GM21619 (cell line): ENCODE measurements at regions not wholly inside any gene's neighbourhood (a gene's known extent, or its start where the extent isn't known, plus 50 kb on each side); places are given as distances from the start of the nearest gene placed in this dataset.
A peak's percentile ranks its signal among the peaks of the same experiment; 100 is the strongest.

Experiments
- ATAC-seq: cut with Tn5 transposase; IDR thresholded peaks from one replicate; pipeline ENCODE4 v1.9.1; 2021; ENCODE audit not compliant: unreplicated experiment

DNA sequence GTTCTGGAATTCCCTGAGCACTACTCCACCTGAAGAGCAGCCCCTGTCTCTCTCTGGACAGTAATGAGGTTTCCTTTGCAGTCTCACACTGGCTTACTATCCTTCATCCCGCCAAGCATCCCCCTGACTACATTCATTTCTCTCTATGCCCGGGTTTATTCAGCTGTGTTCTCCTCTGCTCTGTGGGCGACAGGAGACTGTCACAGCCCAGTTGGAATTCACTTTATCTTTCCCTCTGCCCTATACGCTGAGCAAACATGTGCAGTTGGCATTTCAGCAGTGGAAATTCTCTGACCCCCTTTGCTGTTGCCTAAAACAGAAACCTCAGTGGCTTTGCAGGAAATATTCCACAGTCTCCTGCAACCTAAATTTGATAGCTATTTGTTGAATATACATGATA lies 83.5 kb upstream of the MAX start:
- no peak for ATAC-seq

DNA sequence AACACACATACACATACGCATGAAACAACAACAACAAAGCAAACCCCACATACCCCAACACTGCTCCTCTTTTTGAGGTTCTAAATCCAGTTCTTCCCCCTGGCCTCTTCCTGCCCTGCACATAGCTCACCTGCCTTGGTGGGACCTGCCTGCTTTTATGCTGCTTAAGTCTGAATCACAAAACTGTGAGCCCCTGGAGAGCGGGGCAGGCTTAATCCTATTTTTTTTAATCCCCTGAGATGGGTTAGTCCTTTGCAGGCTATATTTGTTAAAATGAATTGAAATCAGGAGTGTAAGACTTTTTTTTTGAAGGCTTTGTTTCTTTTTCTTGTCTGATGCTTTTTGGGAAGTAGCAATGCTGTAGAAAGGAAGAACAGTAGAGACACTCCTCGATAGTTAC lies 84.6 kb upstream of the MAX start:
- ATAC-seq, result no peak

DNA sequence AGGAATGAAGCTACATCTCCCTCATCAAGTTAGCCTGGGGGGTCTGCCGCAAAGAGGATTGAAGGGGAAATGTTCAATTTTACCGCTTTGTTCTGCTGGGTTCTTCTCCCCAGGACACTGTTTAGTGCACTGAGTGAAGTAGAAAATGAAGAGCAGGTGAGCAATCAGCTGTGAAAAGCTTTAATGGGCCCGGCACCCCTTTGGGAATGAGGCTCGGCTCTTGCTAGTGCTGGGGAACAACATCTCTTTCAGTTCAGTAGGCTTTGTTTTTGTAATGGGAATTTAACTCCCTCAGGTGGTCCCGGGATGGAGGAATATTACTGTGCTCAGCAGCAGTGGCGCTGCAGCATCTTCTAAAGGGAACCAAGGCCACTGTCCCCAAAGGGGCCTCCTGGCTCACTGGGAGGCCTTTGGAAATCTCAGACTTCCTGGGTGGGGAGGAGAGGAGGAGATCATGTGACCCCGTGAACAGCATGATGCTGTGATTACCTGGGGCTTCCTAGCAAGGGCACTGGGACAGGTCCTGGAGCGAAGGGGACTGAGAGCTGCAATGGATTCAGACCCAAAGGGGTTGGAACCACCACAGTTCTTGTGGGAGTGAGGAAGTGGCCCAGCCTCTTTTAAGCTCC lies 85.2 kb upstream of the MAX start:
- no peak for ATAC-seq

DNA sequence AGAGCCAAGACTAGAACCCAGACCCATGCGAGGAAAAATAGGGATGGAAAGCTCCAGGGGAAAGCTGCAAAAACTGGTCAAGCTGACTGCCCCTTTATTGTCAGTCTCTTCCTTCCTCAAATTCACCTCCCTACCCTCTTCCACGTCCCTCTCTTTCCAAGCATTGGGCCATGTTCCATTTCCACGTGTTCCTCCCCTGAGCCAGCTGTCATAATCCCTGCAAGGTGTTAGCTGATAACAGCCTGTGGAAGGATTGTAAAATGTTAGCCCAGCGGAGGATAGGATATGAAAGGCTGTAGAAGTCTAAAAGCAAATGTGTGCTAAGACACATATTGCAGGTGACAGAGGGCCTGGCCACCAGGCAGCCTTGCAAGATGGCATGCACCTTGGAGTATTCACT lies 88.0 kb upstream of the MAX start:
- ATAC-seq, result no peak

DNA sequence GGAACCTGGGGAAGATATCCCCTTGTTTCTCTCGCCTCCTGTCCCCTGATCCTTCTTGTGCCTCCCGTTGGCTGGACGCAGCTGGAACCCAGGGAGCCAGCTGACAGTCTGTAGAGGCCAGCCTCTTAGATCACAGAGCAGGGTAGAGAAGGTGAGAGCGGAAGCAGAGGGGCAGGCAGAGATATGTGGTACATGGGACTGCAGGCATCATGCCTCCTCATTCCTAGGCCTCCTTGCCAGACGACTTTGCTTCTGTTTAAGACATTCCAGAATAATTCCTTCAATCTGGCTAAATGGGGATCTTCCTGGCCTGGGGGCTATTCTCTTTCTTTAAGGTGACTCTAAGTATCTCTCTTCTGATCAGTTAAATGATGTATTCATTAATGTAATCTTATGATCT lies 89.4 kb upstream of the MAX start:
- ATAC-seq, result no peak

DNA sequence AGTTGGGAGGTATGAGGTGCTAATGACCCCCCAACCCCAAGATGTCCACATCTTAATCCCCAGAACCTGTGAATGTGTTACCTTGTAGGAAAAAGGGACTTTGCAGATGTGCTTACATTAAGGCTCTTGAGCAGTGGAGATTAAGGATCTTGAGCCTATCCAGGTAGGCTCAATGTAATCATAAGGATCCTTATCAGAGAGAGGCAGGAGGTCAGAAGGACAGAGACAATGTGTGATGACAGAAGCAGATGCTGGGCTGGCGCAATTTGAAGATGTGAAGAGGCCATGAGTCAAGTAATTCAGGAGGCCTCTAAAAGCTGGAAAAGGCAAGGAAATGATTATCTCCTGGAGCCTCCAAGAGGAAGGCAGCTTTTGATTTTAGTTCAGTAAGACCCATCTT lies 90.4 kb upstream of the MAX start:
- no peak for ATAC-seq

GRCh38 chr14:65193916-65194590 lies 91.7 kb upstream of the MAX start:
- ATAC-seq, result no peak

- peak; percentile 95 for ATAC-seq
Observed at GRCh38 chr14:65195042-65195719, 92.9 kb upstream of the MAX start.

DNA sequence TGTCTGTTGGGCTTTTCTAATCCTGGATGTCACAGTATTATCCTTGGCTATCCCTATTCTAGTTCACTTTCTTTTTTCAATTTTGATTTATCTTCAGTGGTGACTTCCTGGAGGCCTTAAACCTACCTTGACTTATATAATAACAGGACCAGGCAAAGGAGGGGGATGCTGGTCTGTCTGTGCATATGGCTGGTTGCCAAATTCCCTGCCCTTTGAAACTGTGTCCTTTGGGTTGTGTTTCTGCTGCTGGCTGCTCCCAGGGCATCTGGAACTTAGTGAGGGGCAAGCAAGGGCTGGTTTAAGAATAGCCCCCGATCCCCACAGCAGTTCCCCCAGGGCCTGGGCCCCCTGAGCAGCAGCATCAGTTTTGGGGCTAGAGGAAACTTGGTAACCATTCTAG lies 96.0 kb upstream of the MAX start:
- no peak for ATAC-seq

DNA sequence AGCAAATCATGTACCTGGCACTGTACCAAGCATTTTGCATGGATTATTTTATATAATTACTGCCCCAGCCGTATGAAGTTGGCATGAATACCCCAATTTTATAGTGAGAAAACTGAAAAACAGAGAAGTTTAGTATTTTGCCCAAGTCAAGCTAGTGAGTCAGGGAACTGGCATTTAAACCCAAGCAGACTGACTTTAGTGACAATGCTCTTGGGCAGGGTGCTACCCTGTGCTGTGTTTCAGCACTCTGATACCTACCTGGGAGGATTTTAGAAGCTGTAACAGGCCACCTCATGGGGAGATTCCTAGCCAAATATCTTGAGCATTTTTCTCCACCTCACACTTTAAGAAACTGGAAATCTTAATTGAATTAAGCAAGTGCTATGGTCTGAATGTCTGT lies 98.1 kb upstream of the MAX start:
- ATAC-seq, result no peak

DNA sequence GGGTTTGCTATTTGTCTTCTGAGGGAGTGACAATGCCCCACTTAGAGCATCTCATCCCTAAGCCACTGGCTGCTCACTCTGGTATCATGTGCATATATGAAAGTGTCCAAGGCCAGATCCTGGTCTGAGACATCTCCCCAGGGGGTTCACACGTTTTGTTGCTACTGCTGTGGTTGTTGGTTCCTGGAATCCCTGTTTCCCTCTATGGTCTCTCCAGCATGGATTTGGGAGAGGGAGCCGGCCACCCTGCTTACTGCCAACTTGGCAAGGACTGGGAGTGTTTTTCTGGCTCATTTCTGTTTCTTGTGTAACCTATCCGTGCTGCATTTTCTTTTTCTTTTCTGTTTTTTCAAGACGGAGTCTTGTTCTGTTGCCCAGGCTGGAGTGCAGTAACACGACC lies 101.3 kb upstream of the MAX start:
- no peak for ATAC-seq

DNA sequence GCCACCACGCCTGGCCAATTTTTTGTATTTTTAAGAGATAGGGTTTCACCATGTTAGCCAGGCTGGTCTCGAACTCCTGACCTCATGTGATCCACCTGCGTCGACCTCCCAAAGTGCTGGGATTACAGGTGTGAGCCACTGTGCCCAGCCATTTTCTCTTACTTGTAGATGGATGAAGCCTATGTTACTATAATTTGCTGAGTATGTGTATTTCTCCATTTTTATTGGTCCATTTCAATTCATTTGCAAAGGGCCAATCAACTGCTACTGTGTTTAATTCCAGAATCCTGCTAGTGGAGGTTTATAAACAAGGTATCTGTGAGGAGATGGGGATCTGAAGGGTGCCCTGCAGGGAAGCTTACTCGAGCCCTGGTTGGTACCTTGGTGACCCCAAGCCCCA lies 101.7 kb upstream of the MAX start:
- no peak for ATAC-seq

DNA sequence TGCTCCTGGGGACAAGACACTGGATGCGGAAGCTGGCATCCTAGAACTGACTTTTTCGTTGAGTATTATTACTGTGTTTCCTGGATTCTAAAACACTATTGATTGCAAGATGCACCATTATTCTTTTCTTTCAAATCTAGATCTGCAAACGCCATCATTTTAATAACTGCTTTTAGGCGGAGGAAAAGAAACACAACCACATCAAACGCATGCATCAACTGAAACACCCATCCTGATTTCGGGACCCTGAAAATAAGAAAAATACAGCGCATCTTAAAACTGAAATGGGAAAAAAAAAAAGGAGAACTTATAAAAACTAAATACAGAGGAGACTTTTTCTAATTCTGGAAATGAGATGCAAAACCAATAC lies 103.7 kb upstream of the MAX start:
- ATAC-seq, result no peak

GRCh38 chr14:65206448-65207096 lies 104.3 kb upstream of the MAX start:
- ATAC-seq, result peak; percentile 67

DNA sequence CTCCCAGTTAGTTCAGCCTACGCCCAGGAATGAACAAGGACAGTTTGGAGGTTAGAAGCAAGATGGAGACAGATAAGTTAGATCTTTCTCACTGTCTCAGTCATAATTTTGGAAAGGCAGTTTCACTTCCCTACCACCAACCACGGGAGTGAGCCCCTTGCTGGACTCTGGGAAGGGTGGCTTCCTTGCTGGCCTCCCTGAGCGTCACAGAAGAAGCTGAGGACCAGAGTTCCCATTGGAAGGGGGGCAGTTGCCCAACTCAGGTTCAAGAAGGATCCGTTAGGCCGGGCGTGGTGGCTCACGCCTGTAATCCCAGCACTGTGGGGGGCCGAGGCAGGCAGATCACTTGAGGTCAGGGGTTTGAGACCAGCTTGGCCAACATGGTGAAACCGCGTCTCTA lies 106.2 kb upstream of the MAX start:
- ATAC-seq, result no peak

- no peak for ATAC-seq
Observed at GRCh38 chr14:65210118-65210821, 108.0 kb upstream of the MAX start.

GRCh38 chr14:65210822-65211182 lies 108.5 kb upstream of the MAX start:
- no peak for ATAC-seq

DNA sequence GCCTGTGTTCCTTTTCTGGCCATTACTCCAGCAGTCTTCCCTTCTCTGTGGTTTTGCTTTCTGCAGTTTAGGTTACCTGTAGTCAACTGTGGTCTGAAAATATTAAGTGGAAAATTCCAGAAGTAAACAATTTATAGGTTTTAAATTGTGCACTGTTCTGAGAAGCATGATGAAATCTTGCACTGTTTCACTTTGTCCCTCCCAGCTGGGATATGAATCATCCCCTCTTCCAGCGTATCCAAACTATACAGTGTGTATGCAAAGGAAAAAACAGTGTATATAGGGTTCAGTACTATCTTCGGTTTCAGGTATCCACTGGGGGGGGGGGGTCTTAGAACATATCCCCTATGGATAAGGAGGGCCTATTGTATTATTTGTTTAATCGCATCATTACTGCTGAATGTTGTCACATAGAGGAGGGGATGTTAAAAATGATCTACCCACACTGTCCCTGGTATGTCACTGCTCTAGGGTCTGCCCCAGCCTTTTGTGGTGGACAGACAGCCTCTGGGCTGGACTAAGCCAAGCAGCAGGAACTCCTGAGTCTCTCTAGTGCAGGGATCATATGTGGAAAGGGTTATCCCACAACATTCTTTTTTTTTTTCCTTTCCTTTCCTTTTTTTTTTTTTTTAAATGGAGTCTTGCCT lies 109.1 kb upstream of the MAX start:
- no peak for ATAC-seq

DNA sequence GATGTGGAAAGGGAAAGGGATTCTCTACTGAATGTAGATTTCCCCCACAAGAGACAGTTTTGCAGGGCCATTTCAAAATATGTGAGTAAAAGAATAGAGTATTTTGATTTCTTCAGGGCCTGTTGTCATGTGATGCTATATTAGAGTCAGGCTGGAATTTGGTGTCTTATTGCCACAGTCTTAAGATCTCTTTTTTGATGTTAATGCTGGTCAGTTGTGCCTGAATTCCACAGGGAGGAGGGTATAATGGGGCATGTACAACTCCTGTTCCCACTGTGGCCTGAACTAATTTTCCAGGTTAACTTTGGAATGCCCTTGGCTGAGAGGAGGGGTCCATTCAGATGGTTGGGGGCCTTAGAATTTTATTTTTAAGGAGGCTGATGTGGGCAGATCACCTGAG lies 111.0 kb upstream of the MAX start:
- ATAC-seq, result no peak

- no peak for ATAC-seq
Observed at GRCh38 chr14:65214741-65215140, 112.4 kb upstream of the MAX start.

- no peak for ATAC-seq
Observed at GRCh38 chr14:65219353-65219752, 117.0 kb upstream of the MAX start.
